ENCODE measurements at regions not wholly inside any gene's neighbourhood (a gene's known extent, or its start where the extent isn't known, plus 50 kb on each side); places are given as distances from the start of the nearest gene placed in this dataset.

DNA sequence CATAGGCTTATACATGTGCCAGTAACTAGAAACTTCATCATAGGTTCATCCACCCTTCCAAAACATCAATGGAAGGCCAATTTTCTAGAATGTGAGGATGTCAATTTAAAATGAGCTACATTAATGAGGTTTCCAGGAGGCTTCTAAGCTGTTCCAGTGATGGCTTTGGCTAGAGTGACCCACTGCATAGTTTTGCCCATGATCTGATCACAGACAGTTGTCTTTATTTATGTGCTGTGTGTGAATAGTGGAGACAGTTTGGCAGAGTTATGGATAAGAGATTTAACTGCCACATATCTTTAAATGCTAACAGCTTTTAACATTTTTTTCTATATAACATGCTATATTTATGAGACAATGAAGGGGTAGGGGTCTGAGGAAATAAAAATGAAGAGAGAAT is 139.0 kb upstream of the ZNF462 start:
- no peak for TF ChIP-seq REST (IDR thresholded peaks at IDR 0.05; ENCODE audit: low read depth)
- TF ChIP-seq RAD21 (IDR thresholded peaks at IDR 0.05; ENCODE audit: low read depth), result no peak
- TF ChIP-seq MAX (IDR thresholded peaks at IDR 0.05), result no peak
- no peak for TF ChIP-seq EP300 (IDR thresholded peaks at IDR 0.05; ENCODE audit: borderline replicate concordance)
- no peak for TF ChIP-seq EGR1 (IDR thresholded peaks at IDR 0.05)
- TF ChIP-seq CREB1 (IDR thresholded peaks at IDR 0.05; ENCODE audit: low read depth), result no peak
- TF ChIP-seq CEBPB (IDR thresholded peaks at IDR 0.05), result no peak
